Right lung (tissue), 2 donors: ENCODE measurements at regions not wholly inside any gene's neighbourhood (a gene's known extent, or its start where the extent isn't known, plus 50 kb on each side); places are given as distances from the start of the nearest gene placed in this dataset.
"Not testable (repeated sequence)": the region's sequence is repeated elsewhere in the genome, so short reads cannot be mapped to it uniquely, and the experiment has no call there.

Experiments used
- DNase-seq, 2 donors: peaks; one replicate each; pipeline ENCODE4 v3.0.0-alpha.2; 2013

GRCh38 chr2:173468266-173468793 lies 113.7 kb downstream of the CDCA7 start:
- no peak for DNase-seq

GRCh38 chr2:173472112-173472511 lies 117.4 kb downstream of the CDCA7 start:
- no peak for DNase-seq

- DNase-seq: no peak
Observed at GRCh38 chr2:173483137-173483536, 128.5 kb downstream of the CDCA7 start.

- no peak for DNase-seq
Observed at GRCh38 chr2:173488861-173489260, 134.2 kb downstream of the CDCA7 start.

- DNase-seq: no peak
Observed at GRCh38 chr2:173491418-173491817, 136.7 kb downstream of the CDCA7 start.

- DNase-seq: no peak
Observed at GRCh38 chr2:173493874-173494273, 139.2 kb downstream of the CDCA7 start.

- no peak for DNase-seq
Observed at GRCh38 chr2:173496746-173497145, 142.1 kb downstream of the CDCA7 start.

- no peak for DNase-seq
Observed at GRCh38 chr2:173500953-173501352, 146.3 kb downstream of the CDCA7 start.

GRCh38 chr2:173502296-173502695 lies 147.6 kb downstream of the CDCA7 start:
- DNase-seq: no peak

- DNase-seq: no peak
Observed at GRCh38 chr2:173511357-173511756, 156.7 kb downstream of the CDCA7 start.

GRCh38 chr2:173511942-173512341 lies 157.3 kb downstream of the CDCA7 start:
- no peak for DNase-seq

GRCh38 chr2:173513107-173513727 lies 158.5 kb downstream of the CDCA7 start:
- DNase-seq: no peak

- no peak for DNase-seq
Observed at GRCh38 chr2:173520918-173521317, 166.2 kb downstream of the CDCA7 start.

GRCh38 chr2:173521450-173522192 lies 166.9 kb downstream of the CDCA7 start:
- no peak for DNase-seq

- no peak for DNase-seq
Observed at GRCh38 chr2:173523497-173523896, 168.8 kb downstream of the CDCA7 start.

GRCh38 chr2:173524256-173524955 lies 169.7 kb downstream of the CDCA7 start:
- no peak for DNase-seq

- not testable (repeated sequence) for DNase-seq
Observed at GRCh38 chr2:173532732-173533531, 178.3 kb downstream of the CDCA7 start.

GRCh38 chr2:173537694-173538093 lies 183.0 kb downstream of the CDCA7 start:
- DNase-seq: no peak

- DNase-seq: no peak
Observed at GRCh38 chr2:173539615-173540014, 184.9 kb downstream of the CDCA7 start.

- DNase-seq: no peak
Observed at GRCh38 chr2:173544641-173545363, 190.1 kb downstream of the CDCA7 start.

GRCh38 chr2:173545364-173545763 lies 190.7 kb downstream of the CDCA7 start:
- DNase-seq: no peak
